ENCODE measurements at regions not wholly inside any gene's neighbourhood (a gene's known extent, or its start where the extent isn't known, plus 50 kb on each side); places are given as distances from the start of the nearest gene placed in this dataset.

DNA sequence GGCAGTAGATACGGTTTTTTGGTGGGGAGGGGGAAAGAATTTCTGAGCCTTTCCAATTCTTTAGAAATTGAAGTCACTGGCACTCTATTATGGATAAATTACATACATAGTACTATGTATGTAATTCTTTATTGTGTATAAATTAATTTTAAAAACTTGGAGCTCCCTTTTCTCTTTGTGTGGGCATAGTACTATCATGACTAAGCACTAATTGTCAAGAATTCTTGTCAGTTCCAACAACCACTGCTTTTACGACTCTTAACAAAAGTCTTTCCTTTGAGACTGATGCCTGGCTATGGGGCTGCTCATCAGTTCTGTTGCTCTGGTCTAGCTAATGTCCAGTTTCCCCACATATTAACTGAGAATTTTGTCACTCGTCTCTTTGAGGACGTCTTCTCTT lies 365.3 kb upstream of the RNF32 start:
- no peak for TF ChIP-seq EGR1 (IDR thresholded peaks at IDR 0.05; ENCODE audit: low read depth in 2 of 2)
- no peak for TF ChIP-seq RAD21 (IDR thresholded peaks at IDR 0.05)
- no peak for TF ChIP-seq GABPA (IDR thresholded peaks at IDR 0.05 in 1 of 2, conservative IDR thresholded peaks at IDR 0.05 in 1 of 2)
- TF ChIP-seq SP1 (IDR thresholded peaks at IDR 0.05), result no peak
- TF ChIP-seq, protein P1, sequence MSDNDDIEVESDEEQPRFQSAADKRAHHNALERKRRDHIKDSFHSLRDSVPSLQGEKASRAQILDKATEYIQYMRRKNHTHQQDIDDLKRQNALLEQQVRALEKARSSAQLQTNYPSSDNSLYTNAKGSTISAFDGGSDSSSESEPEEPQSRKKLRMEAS (IDR thresholded peaks at IDR 0.05), result no peak
- TF ChIP-seq HNF4A (conservative IDR thresholded peaks at IDR 0.05), result no peak
- no peak for TF ChIP-seq JUND (IDR thresholded peaks at IDR 0.05)
- TF ChIP-seq, protein P2, sequence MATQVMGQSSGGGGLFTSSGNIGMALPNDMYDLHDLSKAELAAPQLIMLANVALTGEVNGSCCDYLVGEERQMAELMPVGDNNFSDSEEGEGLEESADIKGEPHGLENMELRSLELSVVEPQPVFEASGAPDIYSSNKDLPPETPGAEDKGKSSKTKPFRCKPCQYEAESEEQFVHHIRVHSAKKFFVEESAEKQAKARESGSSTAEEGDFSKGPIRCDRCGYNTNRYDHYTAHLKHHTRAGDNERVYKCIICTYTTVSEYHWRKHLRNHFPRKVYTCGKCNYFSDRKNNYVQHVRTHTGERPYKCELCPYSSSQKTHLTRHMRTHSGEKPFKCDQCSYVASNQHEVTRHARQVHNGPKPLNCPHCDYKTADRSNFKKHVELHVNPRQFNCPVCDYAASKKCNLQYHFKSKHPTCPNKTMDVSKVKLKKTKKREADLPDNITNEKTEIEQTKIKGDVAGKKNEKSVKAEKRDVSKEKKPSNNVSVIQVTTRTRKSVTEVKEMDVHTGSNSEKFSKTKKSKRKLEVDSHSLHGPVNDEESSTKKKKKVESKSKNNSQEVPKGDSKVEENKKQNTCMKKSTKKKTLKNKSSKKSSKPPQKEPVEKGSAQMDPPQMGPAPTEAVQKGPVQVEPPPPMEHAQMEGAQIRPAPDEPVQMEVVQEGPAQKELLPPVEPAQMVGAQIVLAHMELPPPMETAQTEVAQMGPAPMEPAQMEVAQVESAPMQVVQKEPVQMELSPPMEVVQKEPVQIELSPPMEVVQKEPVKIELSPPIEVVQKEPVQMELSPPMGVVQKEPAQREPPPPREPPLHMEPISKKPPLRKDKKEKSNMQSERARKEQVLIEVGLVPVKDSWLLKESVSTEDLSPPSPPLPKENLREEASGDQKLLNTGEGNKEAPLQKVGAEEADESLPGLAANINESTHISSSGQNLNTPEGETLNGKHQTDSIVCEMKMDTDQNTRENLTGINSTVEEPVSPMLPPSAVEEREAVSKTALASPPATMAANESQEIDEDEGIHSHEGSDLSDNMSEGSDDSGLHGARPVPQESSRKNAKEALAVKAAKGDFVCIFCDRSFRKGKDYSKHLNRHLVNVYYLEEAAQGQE (IDR thresholded peaks at IDR 0.05), result no peak
- TF ChIP-seq NR2F2 (IDR thresholded peaks at IDR 0.05), result no peak
- no peak for TF ChIP-seq TAF1 (conservative IDR thresholded peaks at IDR 0.05)
- TF ChIP-seq, protein P3, sequence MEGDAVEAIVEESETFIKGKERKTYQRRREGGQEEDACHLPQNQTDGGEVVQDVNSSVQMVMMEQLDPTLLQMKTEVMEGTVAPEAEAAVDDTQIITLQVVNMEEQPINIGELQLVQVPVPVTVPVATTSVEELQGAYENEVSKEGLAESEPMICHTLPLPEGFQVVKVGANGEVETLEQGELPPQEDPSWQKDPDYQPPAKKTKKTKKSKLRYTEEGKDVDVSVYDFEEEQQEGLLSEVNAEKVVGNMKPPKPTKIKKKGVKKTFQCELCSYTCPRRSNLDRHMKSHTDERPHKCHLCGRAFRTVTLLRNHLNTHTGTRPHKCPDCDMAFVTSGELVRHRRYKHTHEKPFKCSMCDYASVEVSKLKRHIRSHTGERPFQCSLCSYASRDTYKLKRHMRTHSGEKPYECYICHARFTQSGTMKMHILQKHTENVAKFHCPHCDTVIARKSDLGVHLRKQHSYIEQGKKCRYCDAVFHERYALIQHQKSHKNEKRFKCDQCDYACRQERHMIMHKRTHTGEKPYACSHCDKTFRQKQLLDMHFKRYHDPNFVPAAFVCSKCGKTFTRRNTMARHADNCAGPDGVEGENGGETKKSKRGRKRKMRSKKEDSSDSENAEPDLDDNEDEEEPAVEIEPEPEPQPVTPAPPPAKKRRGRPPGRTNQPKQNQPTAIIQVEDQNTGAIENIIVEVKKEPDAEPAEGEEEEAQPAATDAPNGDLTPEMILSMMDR (IDR thresholded peaks at IDR 0.05; ENCODE audit: low read depth, low read length, missing input control), result no peak
- no peak for TF ChIP-seq FOXA1 (IDR thresholded peaks at IDR 0.05)
- no peak for DNase-seq (ENCODE audit: low spot score)
- Histone ChIP-seq H3K9me3 (ENCODE audit: control insufficient read depth in 4 of 4, low read length in 3 of 4) (peaks cover 0 to 4% (median 3%) of the 10 kb centered on the region in 4 donors), H3K4me3 (ENCODE audit: low read depth in 1 of 3, low read length in 3 of 3) (no peak overlapping the region), H3K36me3 (ENCODE audit: control insufficient read depth in 4 of 4, insufficient read depth in 3 of 4, low read depth in 1 of 4, low read length in 3 of 4) (no peaks in the 10 kb centered on the region), H3K9ac (ENCODE audit: low read depth in 1 of 2, low read length in 2 of 2) (no peak overlapping the region), H3K27ac (ENCODE audit: low read depth in 1 of 2, low read length in 2 of 2) (no peak overlapping the region), H3K27me3 (ENCODE audit: control insufficient read depth in 4 of 4, insufficient read depth in 4 of 4, low read length in 3 of 4) (no peaks in the 10 kb centered on the region), H3K4me1 (ENCODE audit: control insufficient read depth in 4 of 4, insufficient read depth in 4 of 4, low read length in 3 of 4) (no peaks in the 10 kb centered on the region)
- 90% methylated on average over 4 of the region's 4 CpGs for WGBS

DNA sequence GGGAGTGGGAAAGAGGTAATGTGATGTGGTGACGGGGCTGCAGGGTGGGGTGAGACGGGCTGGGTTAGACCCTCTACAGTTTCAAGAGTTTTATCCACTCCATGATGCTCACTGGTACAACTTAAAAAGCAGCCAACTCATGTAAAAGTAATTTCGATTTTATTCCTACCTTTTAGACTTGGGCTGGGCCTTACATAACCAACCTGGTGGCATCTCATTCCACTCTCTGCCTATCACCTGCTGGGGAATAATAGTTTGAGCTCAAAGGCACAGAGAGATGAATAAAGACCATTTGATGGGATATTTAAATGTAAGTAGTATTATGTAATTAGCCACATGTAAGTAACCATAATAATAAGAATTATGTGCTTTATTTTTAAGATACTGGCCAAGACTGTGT lies 366.0 kb upstream of the RNF32 start:
- Histone ChIP-seq H3K27me3 (ENCODE audit: control insufficient read depth in 4 of 4, insufficient read depth in 4 of 4, low read length in 3 of 4) (no peaks in the 10 kb centered on the region), H3K4me1 (ENCODE audit: control insufficient read depth in 4 of 4, insufficient read depth in 4 of 4, low read length in 3 of 4) (no peaks in the 10 kb centered on the region), H3K9me3 (ENCODE audit: control insufficient read depth in 4 of 4, low read length in 3 of 4) (peaks cover 0 to 4% (median 3%) of the 10 kb centered on the region in 4 donors), H3K9ac (ENCODE audit: low read depth in 1 of 2, low read length in 2 of 2) (no peak overlapping the region), H3K27ac (ENCODE audit: low read depth in 1 of 2, low read length in 2 of 2) (no peak overlapping the region), H3K36me3 (ENCODE audit: control insufficient read depth in 4 of 4, insufficient read depth in 3 of 4, low read depth in 1 of 4, low read length in 3 of 4) (no peaks in the 10 kb centered on the region), H3K4me3 (ENCODE audit: low read depth in 1 of 3, low read length in 3 of 3) (no peak overlapping the region)
- 90% methylated on average over 3 of the region's 3 CpGs for WGBS
- no peak for DNase-seq (ENCODE audit: low spot score)
- no peak for TF ChIP-seq HNF4G (IDR thresholded peaks at IDR 0.05)
- TF ChIP-seq, protein P2 (IDR thresholded peaks at IDR 0.05), result no peak
- TF ChIP-seq, protein P1 (IDR thresholded peaks at IDR 0.05), result no peak
- no peak for TF ChIP-seq GABPA (IDR thresholded peaks at IDR 0.05 in 1 of 2, conservative IDR thresholded peaks at IDR 0.05 in 1 of 2)
- TF ChIP-seq, protein P4, sequence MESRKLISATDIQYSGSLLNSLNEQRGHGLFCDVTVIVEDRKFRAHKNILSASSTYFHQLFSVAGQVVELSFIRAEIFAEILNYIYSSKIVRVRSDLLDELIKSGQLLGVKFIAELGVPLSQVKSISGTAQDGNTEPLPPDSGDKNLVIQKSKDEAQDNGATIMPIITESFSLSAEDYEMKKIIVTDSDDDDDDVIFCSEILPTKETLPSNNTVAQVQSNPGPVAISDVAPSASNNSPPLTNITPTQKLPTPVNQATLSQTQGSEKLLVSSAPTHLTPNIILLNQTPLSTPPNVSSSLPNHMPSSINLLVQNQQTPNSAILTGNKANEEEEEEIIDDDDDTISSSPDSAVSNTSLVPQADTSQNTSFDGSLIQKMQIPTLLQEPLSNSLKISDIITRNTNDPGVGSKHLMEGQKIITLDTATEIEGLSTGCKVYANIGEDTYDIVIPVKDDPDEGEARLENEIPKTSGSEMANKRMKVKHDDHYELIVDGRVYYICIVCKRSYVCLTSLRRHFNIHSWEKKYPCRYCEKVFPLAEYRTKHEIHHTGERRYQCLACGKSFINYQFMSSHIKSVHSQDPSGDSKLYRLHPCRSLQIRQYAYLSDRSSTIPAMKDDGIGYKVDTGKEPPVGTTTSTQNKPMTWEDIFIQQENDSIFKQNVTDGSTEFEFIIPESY (IDR thresholded peaks at IDR 0.05), result no peak
- TF ChIP-seq SP1 (IDR thresholded peaks at IDR 0.05), result no peak
- TF ChIP-seq RAD21 (IDR thresholded peaks at IDR 0.05), result no peak
- no peak for TF ChIP-seq EGR1 (IDR thresholded peaks at IDR 0.05; ENCODE audit: low read depth in 2 of 2)
- TF ChIP-seq FOXA1 (IDR thresholded peaks at IDR 0.05), result no peak
- TF ChIP-seq HNF4A (conservative IDR thresholded peaks at IDR 0.05), result no peak
- TF ChIP-seq, protein P3 (IDR thresholded peaks at IDR 0.05; ENCODE audit: low read depth, low read length, missing input control), result no peak
- TF ChIP-seq TAF1 (conservative IDR thresholded peaks at IDR 0.05), result no peak
- TF ChIP-seq FOXA2 (IDR thresholded peaks at IDR 0.05), result no peak
- TF ChIP-seq YY1 (IDR thresholded peaks at IDR 0.05), result no peak
- TF ChIP-seq, protein P5, sequence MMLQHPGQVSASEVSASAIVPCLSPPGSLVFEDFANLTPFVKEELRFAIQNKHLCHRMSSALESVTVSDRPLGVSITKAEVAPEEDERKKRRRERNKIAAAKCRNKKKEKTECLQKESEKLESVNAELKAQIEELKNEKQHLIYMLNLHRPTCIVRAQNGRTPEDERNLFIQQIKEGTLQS (IDR thresholded peaks at IDR 0.05), result no peak
